Activated effector memory CD4-positive, alpha-beta T cell treated with anti-CD3 and anti-CD28 coated beads, Interleukin-2, amount 50 U/mL, for 16 hours (primary cell): ENCODE measurements at regions not wholly inside any gene's neighbourhood (a gene's known extent, or its start where the extent isn't known, plus 50 kb on each side); places are given as distances from the start of the nearest gene placed in this dataset.
"Not testable (repeated sequence)": the region's sequence is repeated elsewhere in the genome, so short reads cannot be mapped to it uniquely, and the experiment has no call there.

Source experiments
- DNase-seq: peaks from one replicate; pipeline ENCODE4 v3.0.0-alpha.2; 2020

DNA sequence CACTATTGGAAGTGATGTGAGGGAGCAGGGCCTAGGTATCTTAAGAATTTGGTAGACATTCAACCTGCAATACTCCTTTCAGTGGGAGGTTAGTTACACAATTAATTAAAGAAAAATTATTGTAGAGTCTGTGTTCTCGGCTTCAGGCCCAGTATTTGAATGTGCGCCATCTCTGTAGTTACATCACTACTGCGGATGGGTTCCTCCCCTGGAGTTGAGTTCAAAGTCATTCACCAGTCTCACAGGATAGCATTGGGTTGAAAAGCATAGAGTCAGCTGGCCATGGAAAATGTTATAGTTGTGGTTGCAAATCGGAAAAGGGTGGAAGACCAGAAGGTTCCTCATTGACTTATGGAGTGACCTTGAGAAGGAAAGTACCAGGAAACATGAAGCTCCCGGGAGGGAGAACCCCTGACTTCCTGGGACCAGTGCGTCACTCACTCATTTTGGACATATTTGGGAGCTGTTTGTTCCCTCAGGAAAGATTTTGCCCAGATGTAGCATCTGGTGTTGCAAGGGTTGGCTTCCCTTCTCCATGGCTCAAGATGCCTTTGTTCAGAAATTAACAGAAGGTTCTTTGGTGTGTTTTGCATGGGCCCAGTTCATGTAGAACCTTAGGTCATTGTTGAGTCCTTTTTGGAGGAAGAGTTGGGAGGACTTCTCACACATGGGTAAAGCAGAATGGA, 111.8 kb downstream of the SRGAP2 start:
- not testable (repeated sequence) for DNase-seq

DNA sequence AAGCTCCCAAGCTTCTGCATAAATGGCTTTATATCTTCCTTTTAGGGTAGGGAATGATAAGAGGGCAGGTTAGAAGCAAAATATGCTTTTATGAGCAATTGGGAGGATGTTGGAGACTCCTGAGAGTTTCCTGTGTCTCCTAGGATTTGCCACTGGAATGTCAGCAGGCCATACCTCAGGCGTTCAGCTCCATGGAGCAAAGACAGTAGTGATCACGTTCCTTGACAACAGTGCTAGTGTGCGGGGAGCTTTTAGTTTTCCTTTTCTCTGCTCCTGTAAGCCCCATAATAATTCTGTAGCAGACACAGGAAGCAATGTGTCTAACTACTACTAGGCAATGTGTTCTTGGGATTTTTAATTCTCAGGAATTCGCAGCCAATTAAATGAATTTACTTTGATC, 113.6 kb downstream of the SRGAP2 start:
- not testable (repeated sequence) for DNase-seq

DNA sequence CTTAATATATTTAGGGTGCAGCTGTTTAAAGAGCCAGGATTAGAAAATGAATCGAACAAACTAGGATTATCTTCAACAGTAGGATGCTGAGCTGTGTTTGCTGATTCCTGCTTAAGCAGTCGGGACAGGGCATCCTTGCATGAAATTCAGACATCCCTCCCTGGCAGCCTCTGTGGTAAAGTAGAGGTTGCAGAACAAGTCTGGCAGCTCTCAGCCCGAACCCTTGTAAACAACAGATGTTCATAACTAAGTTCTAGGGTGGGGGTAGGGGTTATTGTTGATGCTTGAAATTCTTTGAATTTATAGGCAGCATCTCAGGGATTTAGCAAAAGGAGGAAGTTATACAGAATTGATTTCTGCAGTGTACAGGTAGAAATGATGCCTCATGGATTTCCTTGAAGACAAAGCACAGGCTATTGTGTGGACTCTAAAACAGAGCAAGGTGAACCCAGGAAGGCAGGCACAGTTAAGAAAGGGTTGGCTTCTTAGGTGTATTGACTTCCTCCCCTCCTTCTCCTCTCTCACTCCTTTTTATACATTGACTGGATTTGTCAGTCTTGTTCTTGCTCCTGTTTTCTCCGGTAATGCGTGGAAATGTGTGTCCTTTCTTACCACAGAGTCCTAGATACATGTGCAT, 114.7 kb downstream of the SRGAP2 start:
- DNase-seq = not testable (repeated sequence)

DNA sequence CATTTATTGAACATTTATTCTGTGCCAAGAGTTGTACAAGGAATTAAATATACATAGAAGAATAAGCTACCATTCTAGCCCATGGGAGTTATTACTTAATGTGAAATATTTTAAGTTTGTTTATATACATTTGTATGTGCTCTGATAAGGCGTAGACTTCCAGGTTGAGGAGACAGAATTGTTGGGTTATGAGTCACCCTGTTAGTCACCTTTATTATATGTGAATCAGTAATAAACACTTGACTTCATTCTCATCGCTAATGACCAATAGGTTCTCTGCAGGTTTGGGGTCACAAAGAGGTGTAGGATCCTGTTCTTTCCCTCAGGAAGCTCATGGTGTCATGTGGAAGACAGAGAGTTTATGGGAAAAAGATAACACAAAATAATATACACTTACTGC, 116.9 kb downstream of the SRGAP2 start:
- not testable (repeated sequence) for DNase-seq

DNA sequence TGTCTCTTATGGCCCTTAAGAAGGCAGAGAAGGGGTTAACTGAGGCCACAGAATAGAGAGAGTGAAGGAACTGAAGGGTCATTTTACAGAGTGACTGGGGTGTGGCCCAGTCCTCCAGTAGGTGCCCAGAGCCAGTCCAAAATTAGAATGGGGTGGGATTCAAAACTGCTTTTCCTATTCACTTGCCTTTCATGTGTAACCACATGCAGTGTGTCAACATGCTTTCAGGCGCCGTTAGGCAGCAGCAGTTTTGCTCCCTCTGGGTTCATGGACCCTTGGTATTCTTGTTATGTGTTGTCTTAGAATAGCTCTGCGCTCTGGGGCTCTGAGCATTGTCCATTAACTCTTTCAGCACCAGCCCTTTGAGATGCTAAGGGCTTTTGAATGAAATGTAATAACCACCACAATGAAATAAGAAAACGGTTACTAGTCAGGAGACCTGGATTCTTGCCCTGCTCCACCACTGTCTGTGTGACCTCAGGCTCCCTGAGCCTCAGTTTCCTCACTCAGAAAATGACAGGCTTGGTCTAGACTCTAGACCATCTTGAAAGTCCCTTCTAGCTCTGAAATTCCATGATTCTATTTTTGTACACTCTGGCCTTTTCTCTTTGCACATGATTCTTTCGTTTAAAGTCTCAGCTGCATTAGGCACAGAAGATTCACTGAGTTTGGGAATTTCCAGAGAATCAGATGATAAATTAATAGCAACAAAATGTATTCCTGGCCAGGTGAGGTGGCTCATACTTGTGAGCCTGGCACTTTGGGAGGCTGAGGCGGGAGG, 123.0 kb downstream of the SRGAP2 start:
- DNase-seq = not testable (repeated sequence)

DNA sequence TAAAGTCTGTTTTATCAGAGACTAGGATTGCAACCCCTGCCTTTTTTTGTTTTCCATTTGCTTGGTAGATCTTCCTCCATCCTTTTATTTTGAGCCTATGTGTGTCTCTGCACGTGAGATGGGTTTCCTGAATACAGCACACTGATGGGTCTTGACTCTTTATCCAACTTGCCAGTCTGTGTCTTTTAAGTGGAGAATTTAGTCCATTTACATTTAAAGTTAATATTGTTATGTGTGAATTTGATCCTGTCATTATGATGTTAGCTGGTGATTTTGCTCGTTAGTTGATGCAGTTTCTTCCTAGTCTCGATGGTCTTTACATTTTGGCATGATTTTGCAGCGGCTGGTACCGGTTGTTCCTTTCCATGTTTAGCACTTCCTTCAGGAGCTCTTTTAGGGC, 128.3 kb downstream of the SRGAP2 start:
- not testable (repeated sequence) for DNase-seq

DNA sequence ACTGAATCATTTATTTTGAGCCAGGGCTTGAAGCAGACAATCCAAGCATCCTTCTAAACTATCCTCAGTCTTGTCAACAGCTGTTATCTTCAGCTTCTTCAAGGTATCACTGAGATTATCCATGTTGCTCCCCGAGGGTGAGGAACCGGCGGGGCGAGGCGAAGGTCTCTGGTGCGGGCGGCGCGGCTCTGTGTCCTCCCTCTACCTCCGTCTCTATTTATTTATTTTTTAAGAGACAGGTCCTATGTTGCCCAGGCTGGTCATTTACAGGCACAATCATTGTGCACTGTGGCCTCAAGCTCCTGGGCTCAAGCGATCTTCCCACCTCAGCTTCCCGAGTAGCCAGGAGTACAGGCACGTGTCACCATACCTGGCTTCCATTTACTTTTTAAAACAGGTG, 130.0 kb downstream of the SRGAP2 start:
- DNase-seq = not testable (repeated sequence)

DNA sequence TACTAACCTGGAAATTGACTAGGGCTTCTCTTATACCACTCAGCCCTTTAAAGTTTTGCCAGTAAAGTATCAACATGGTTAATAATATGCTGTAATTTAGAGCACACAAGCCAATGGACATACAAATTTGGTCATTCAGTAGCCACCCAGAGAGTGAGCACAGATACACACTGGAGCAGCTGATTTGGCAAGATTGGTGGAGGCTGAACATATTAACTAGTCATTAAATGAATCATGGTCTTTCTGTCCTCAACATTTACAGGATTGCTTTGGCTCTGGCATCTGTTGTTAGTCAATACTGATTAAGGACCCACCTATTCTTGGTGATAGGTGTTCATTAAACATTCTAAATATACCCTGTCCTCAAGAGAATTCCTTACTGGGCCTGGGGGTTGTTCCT, 130.6 kb downstream of the SRGAP2 start:
- DNase-seq = not testable (repeated sequence)

DNA sequence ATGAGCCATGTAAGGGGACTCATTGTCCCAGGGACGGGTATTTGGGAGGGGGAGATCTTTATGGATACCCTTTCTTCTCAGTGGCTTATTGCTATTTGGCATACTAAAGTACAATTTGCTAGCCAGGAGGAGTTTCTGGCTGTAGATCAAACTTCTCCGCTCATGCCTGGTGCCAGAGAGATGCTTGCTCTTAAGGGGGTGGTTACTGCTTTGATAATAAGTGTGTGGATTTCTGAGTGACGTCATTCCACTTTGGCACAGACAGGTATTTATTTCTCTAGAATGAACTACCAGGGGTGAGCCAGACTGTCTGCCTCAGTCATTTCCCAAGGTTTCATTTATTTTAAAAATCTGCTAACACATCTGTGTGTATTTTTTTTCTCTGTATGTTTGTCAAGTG, 131.1 kb downstream of the SRGAP2 start:
- DNase-seq = not testable (repeated sequence)

DNA sequence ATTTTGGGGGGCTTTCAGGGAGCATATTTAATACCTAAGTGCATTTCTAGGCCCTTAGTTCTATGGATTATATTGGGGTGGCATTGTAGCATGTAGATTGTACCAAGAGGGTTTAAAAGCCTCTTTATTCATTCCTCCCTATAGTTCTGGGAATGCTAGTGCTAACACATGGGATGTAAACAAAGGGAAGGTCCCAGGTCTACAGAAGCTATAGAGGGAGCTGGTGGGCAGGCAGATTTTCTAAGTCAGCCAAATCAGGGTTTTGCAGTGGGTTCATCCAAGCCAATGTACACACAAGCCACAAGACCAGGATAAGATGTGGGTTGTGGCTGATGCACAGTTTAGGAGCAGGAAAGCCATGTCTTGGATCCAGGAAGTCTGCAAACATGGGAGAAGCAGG, 131.8 kb downstream of the SRGAP2 start:
- DNase-seq = not testable (repeated sequence)

DNA sequence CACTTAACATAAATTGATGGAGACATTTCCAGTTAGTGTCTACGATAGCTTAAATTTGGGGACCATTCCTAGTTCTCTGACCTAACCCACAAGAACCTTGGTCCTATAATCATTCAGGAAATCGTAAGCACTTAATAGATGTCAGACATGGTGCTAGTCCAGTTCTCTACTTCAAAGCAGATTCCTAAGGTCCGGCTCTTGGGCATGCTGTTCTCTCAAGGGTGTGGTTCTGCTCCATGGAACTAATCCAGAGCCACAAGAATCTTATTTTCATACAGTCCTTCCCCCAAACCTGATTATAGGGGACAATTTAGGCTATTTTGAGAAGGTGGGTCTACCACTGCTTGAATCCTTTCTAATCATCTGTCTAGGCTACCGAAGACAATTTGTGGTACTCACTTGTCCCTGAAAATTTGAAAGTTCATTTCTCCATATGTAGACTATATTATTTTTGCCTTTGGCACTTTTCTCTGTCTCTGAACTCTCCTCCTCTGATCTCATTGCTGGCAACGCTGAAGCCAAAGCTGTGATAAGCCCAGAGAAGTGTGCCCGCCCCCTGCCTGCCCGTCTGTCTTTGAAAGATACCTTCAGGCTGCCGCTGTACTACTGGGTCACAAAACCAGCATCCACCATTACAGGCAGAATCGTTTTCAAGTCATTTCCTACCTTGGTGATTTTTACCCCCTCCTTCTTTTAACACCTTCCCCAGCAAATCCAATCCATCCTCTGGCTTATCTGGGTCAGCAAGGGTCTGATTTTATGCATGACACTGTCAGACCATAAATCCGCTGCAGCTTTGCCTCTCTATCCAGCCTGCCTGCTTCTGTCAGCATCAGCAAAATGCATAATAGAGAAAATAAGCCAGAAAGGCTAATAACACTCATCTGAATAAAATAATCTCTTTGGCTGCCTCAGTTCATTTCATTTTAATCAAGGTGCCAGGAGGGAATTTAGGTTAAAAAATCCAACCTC, 132.8 kb downstream of the SRGAP2 start:
- DNase-seq = not testable (repeated sequence)

DNA sequence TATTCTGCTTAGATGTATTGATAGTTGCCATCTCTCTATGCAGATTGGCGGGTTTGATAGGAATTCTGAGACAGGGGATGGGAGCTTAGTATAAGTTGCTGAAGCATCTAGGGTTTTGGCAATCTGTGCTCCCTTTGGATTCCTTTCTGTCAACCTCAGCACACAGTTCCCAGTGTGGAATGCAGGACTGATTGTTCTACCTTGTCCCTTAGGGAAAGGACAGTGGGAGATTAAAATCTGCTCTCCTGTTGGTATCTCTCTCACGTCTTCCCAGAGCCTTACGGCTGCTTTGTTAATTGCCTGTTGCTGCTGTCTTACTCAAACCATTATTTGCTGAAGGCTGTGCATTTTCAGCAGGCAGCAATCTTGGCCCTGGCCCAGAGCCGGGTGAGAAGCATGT, 133.3 kb upstream of the IKBKE start:
- DNase-seq = not testable (repeated sequence)

DNA sequence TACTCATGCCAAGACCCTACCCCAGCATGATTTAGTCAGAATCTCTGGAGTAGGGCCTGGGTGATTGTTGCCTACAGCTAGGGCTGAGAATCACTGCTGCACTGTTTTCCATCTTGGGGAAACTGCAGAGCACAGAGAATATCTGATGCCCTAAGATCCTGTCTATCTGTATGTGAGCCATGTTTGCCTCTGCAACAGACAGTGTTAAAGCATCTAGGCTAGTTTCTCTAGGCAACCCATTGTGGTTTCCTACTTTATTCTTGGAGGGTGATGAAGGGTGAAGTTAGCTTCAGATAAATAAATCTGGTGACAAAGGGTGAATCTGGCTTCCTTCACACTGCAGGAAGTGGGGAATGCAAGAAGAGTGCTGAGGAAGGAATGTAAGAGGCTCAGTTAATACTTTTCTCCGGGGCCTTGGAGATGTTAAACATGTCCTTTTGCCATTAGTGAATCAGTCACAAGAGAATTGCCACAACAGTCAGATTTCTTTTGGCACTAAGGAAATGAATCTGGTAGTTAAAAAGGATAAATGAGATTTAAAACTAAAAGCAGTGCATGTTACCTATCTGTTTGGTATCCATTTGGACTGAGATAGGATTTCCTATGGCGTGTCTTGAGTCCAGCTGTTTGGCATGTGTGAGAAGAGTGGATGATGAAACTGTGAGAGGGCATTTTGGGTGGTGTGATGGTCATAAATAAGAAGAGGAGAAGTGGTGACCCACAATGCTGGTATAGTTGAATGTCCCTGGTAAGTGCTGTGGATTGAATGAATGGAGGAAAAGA, 119.6 kb upstream of the IKBKE start:
- not testable (repeated sequence) for DNase-seq

DNA sequence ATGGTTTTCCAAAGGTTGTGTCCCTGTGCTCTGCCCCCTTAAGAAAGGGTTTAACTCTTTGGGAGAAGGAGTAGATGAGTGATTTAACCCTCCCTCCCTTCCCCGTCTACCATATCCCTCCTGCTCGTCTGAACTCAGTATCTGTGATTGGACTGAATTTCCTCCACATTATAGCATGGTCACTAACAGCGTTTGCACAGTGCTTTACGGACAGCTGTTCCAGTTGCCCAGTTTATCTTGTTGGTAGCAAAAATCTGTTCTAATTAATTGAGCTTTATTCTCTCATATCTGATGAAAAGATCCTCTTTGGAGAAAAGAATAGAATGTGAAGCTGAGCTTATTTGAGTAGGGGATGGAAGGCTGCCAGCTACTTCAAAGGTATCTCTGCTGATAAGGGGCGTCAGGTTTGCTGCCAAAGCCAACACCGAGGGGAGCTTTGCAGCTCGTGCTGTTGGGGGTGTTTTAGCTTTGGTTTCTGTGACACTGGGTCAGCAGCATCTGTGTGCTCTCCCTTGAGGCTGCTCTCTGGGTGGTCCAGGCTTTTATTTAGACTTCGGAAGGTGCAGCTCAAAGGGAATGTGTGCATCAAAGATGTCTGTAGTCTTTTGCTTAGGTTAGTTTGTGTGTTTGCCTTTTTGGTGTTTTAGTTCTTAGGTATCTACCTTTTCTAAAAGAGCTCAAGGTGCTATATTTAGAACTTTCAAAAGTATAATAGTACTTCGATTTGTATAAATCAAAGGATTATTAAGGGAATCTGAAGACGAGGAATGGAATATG, 118.8 kb upstream of the IKBKE start:
- DNase-seq = not testable (repeated sequence)

DNA sequence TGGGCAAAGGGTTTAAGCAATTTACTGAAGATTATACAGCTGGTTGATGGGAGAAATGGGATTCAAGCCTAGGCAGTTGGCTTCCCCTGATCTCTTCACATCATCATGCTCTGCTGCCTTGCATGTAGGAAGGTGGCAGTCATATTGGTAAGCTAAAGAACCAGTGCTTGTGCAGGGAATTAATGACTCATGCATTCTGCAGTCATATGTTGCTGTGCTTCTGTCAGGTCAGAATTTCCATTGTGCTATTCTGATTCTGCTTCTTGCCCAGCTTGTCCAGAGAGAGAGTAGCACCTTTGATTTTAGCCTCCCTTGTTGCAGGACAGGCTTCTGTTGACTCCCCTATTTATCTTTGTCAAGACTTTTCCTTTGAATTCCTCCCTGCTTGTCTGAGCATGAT, 114.0 kb upstream of the IKBKE start:
- DNase-seq = not testable (repeated sequence)

DNA sequence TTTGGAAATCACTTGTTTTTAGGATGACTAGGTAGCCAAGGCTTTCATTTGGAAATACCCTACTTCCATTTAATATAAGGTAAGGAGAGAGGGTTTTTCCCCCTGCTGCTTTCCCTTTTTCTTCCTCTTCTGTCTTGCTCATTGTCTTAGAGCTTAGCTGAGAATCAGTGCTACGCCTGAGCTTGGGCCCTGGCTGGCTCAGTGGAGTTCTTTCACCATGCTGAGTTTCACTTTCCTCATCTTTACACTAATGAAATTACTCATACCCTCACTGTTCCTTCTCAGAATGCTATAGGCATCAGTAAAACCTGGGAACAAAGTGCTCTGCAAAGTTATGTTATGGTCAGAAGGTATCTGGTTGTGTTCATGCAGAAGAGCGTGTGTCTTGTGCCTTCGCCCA, 112.3 kb upstream of the IKBKE start:
- DNase-seq = peak; percentile 61

DNA sequence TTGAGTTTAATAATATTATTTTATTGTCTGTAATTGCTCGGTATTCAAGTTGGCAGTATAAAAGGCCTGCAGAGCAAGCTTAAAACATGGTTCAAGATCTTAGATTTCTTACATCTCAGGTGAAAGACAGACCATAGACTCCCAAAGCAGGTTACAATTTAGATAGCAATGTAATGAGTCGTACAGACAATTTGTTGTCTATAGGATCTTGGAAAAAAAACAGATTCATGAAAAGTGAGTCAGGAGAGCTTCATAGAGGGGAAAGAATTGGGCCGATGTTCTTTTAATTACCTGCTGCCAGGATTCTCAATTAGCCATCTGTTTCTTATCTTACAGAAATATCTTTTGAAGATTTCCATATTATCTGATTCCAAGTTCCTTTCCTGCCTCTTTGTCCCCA, 111.5 kb upstream of the IKBKE start:
- DNase-seq = not testable (repeated sequence)

DNA sequence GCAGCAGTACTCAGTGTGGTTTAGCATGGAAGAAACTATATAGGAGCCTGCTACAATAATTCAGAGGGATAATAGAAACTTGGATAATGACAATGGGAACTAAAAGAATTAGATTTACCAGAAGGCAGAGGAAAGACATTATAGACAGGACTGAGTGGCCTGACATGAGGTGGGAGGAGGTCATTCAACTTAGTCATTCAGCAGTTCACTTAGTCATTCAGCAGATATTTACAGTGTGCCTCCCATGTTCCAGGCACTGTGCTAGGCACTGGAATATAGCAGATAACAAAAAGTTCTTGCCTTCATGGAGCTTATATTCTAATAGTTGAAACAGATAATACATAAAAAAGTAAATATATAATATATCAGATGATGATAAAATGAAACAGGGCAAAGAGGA, 110.9 kb upstream of the IKBKE start:
- DNase-seq = not testable (repeated sequence)

DNA sequence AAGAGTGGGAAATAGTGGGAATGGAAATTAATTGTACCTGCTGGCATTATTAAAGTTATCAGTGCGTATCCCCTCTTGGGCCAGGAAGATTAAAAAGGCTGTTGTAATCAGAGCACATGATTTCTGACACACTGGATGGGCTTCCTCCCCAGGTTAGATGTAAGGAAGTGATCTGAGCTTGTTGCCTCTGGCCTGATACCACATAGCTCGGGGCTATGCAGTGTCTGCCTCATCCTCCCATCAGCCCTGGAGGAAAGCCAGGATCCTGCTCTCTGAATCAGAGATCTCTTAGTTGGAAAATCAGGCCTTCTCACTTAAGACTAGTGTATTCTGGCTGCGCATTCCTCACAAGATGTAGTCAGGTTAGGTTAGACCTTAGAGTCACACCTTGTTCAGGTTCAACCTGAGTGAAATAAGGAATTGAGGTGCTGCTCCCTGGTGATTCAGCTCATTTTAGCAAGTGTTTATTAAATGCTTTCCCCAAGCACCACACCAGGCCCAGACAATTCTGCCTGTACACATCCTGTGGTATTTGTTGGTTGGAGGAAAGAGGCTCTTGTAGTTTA, 108.2 kb upstream of the IKBKE start:
- not testable (repeated sequence) for DNase-seq

DNA sequence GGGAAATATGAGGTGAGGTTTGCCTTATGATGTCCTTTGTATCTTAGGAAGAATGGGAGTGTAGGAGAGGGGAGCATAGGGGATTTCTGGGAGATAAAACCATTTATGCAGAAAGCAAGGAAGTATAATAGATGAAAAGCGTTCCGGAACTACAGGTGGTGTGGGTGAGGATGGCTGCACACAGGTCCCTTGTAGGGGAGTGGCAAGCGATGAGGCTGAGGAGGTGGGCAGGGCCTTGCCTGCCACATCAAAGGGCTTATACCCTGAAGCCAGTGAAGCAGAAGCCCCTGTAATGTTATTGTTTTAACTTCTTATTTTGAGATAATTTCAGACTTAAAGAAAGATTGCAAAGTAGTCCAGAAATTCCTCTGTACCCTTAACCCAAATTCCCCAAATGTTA, 107.3 kb upstream of the IKBKE start:
- not testable (repeated sequence) for DNase-seq

DNA sequence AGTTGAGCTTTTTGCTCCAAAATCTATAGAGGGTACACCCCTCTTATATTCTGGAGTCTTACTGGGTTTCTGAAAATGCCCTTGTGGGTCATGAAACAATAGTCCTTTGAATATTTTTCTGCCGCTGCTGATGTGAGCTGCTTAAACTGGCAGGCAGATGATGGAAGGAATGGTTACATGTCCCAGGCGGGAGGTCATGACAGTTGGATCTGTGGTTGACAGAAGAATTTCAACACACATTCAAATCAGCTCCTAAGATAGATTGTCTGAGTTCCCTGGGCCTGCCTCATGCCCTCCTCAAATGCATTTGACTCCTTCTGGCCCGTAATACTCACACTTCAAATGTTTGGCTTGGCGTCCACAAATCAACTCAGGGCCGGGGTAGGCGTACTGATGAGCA, 105.0 kb upstream of the IKBKE start:
- not testable (repeated sequence) for DNase-seq
